ENCODE measurements at regions not wholly inside any gene's neighbourhood (a gene's known extent, or its start where the extent isn't known, plus 50 kb on each side); places are given as distances from the start of the nearest gene placed in this dataset.

DNA sequence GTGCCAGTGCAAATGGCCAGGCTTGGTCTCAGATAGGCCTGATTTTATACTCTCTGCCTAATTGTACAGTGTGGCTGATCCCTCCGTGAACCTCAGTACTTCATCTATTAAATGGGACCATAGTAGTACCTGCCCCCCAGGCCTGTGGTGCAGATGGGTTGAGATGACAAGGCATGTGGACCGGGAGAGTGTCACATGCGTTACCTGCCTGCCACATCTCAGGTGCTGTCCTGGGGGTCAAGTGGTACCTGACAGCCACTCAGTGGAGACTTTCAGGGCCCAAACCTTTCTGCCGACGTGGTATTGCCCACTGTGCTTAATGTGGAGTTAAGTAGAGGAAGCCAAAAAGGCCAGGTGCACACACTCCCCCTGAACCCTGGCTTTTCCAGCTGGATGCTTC lies 197.3 kb downstream of the FOXD2 start:
- TF ChIP-seq POLR2A (IDR thresholded peaks at IDR 0.05) (no peak), CTCF (IDR thresholded peaks at IDR 0.05) (no peak)

All from gastroesophageal sphincter (tissue), 3 donors.